NB4 (cell line): ENCODE measurements at regions not wholly inside any gene's neighbourhood (a gene's known extent, or its start where the extent isn't known, plus 50 kb on each side); places are given as distances from the start of the nearest gene placed in this dataset.

Experiments used
- POLR2A ChIP-seq: IDR thresholded peaks from 2 replicates; pipeline ENCODE4 v1.6.1; 2011; ENCODE audit warnings: mild to moderate bottlenecking; ENCODE audit not compliant: insufficient read length; ENCODE audit errors: extremely low read depth
- TF ChIP-seq, protein P1 (sequence below): IDR thresholded peaks from one replicate; pipeline ENCODE4 v1.5.1; 2012; ENCODE audit warnings: low read depth, low read length
- TF ChIP-seq, protein P2 (sequence below): IDR thresholded peaks from 2 replicates; pipeline ENCODE4 v1.6.1; 2011; ENCODE audit warnings: low read depth, low read length

DNA sequence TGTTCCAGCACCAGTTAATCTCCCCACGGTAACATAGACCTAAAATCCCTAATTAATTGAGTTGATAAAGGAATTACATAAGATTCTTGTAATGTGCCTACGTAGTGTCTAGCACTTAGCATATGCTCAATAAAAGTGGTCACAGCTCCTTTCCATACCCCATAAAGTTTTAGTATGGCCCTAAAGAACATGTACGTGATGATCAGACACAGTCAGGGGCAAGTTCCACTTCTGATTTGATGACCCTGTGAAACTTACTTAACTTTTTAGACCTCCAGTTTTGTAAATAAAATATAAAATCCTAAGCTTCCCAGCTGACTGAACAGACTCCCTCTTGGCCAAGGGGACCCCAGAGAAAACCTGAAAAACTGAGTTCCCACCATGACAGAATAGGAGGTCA, 391.3 kb upstream of the ERCC4 start:
- no peak for TF ChIP-seq POLR2A
- TF ChIP-seq, protein P1, sequence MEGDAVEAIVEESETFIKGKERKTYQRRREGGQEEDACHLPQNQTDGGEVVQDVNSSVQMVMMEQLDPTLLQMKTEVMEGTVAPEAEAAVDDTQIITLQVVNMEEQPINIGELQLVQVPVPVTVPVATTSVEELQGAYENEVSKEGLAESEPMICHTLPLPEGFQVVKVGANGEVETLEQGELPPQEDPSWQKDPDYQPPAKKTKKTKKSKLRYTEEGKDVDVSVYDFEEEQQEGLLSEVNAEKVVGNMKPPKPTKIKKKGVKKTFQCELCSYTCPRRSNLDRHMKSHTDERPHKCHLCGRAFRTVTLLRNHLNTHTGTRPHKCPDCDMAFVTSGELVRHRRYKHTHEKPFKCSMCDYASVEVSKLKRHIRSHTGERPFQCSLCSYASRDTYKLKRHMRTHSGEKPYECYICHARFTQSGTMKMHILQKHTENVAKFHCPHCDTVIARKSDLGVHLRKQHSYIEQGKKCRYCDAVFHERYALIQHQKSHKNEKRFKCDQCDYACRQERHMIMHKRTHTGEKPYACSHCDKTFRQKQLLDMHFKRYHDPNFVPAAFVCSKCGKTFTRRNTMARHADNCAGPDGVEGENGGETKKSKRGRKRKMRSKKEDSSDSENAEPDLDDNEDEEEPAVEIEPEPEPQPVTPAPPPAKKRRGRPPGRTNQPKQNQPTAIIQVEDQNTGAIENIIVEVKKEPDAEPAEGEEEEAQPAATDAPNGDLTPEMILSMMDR: no peak
- TF ChIP-seq, protein P2, sequence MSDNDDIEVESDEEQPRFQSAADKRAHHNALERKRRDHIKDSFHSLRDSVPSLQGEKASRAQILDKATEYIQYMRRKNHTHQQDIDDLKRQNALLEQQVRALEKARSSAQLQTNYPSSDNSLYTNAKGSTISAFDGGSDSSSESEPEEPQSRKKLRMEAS: no peak
